Trophoblast cell (in vitro differentiated cells and primary cell): ENCODE measurements at regions not wholly inside any gene's neighbourhood (a gene's known extent, or its start where the extent isn't known, plus 50 kb on each side); places are given as distances from the start of the nearest gene placed in this dataset.

Source experiments
- DNase-seq, 2 donors: peaks; one replicate each; pipeline ENCODE4 v3.0.0-alpha.2; 2016
- H2AFZ ChIP-seq: 2 replicates; pipeline ENCODE4 v1.6.1; 2013; ENCODE audit warnings: low read length, moderate library complexity, mild to moderate bottlenecking; ENCODE audit not compliant: insufficient read depth, poor library complexity
- H2AK5ac ChIP-seq: 2 replicates; pipeline ENCODE4 v1.6.1; 2013; ENCODE audit warnings: mild to moderate bottlenecking, low read length
- H2BK120ac ChIP-seq: 2 replicates; pipeline ENCODE4 v1.6.1; 2013; ENCODE audit warnings: low read length, mild to moderate bottlenecking, moderate library complexity; ENCODE audit not compliant: insufficient read depth, poor library complexity
- H2BK12ac ChIP-seq: 2 replicates; pipeline ENCODE4 v1.6.1; 2013; ENCODE audit warnings: mild to moderate bottlenecking, low read length, moderate library complexity
- H2BK5ac ChIP-seq: 2 replicates; pipeline ENCODE4 v1.6.1; 2013; ENCODE audit warnings: low read length, low read depth, moderate library complexity, mild to moderate bottlenecking; ENCODE audit not compliant: poor library complexity
- H3K14ac ChIP-seq: 2 replicates; pipeline ENCODE4 v1.6.1; 2013; ENCODE audit warnings: mild to moderate bottlenecking, low read length
- H3K18ac ChIP-seq: 2 replicates; pipeline ENCODE4 v1.6.1; 2013; ENCODE audit warnings: mild to moderate bottlenecking, low read length
- H3K23ac ChIP-seq: 2 replicates; pipeline ENCODE4 v1.6.1; 2013; ENCODE audit warnings: low read length
- H3K27ac ChIP-seq: 2 replicates; pipeline ENCODE4 v1.5.1; 2013; ENCODE audit warnings: low read depth, mild to moderate bottlenecking, inconsistent platforms, low read length, moderate library complexity
- H3K27me3 ChIP-seq: 2 replicates; pipeline ENCODE4 v1.6.1; 2013; ENCODE audit warnings: inconsistent platforms, mild to moderate bottlenecking, low read length, moderate library complexity; ENCODE audit not compliant: insufficient read depth
- H3K36me3 ChIP-seq, 2 experiments: 1 replicate in 1 of 2; 2 replicates in 1 of 2; pipeline ENCODE4 v1.6.1; 2013; ENCODE audit warnings: low read length in 2 of 2, mild to moderate bottlenecking in 2 of 2, moderate library complexity in 1 of 2; ENCODE audit not compliant: insufficient read depth in 2 of 2, control insufficient read depth in 1 of 2
- H3K4ac ChIP-seq: 2 replicates; pipeline ENCODE4 v1.6.1; 2013; ENCODE audit warnings: low read depth, mild to moderate bottlenecking, low read length, moderate library complexity
- H3K4me1 ChIP-seq, 2 experiments: 1 replicate in 1 of 2; 2 replicates in 1 of 2; pipeline ENCODE4 v1.6.1; 2013; ENCODE audit warnings: low read length in 2 of 2, mild to moderate bottlenecking in 2 of 2, moderate library complexity in 1 of 2; ENCODE audit not compliant: insufficient read depth in 2 of 2, control insufficient read depth in 1 of 2
- H3K4me2 ChIP-seq: 2 replicates; pipeline ENCODE4 v1.6.1; 2013; ENCODE audit warnings: inconsistent platforms, mild to moderate bottlenecking, low read length, moderate library complexity
- H3K4me3 ChIP-seq: 2 replicates; pipeline ENCODE4 v1.5.1; 2013; ENCODE audit warnings: mild to moderate bottlenecking, low read depth, low read length, inconsistent platforms
- H3K79me1 ChIP-seq: one replicate; pipeline ENCODE4 v1.6.1; 2013; ENCODE audit warnings: low read length
- H3K79me2 ChIP-seq: 2 replicates; pipeline ENCODE4 v1.6.1; 2013; ENCODE audit warnings: low read length, mild to moderate bottlenecking; ENCODE audit not compliant: control insufficient read depth, insufficient read depth, poor library complexity
- H3K9ac ChIP-seq: 2 replicates; pipeline ENCODE4 v1.6.1; 2013; ENCODE audit warnings: mild to moderate bottlenecking, low read length
- H3K9me3 ChIP-seq: 2 replicates; pipeline ENCODE4 v1.6.1; 2013; ENCODE audit warnings: low read depth, mild to moderate bottlenecking, control low read depth, inconsistent platforms, low read length; ENCODE audit not compliant: insufficient read depth
- H4K12ac ChIP-seq: 2 replicates; pipeline ENCODE4 v1.6.1; 2013; ENCODE audit warnings: low read depth, mild to moderate bottlenecking, low read length, moderate library complexity
- H4K8ac ChIP-seq: 2 replicates; pipeline ENCODE4 v1.6.1; 2013; ENCODE audit warnings: low read depth, mild to moderate bottlenecking, low read length, moderate library complexity
- H4K91ac ChIP-seq: one replicate; pipeline ENCODE4 v1.6.1; 2013; ENCODE audit warnings: low read depth, mild to moderate bottlenecking, low read length, moderate library complexity
- WGBS: extraction: QIAGEN DNeasy Blood & Tissue Kit; methylation state at CpG from one replicate; pipeline ENCODE4 v1.1.7; 2013; ENCODE audit warnings: missing lambda C conversion rate; ENCODE audit not compliant: insufficient read length, insufficient coverage; ENCODE audit errors: extremely low coverage; 5-methylcytosine and 5-hydroxymethylcytosine counted together

DNA sequence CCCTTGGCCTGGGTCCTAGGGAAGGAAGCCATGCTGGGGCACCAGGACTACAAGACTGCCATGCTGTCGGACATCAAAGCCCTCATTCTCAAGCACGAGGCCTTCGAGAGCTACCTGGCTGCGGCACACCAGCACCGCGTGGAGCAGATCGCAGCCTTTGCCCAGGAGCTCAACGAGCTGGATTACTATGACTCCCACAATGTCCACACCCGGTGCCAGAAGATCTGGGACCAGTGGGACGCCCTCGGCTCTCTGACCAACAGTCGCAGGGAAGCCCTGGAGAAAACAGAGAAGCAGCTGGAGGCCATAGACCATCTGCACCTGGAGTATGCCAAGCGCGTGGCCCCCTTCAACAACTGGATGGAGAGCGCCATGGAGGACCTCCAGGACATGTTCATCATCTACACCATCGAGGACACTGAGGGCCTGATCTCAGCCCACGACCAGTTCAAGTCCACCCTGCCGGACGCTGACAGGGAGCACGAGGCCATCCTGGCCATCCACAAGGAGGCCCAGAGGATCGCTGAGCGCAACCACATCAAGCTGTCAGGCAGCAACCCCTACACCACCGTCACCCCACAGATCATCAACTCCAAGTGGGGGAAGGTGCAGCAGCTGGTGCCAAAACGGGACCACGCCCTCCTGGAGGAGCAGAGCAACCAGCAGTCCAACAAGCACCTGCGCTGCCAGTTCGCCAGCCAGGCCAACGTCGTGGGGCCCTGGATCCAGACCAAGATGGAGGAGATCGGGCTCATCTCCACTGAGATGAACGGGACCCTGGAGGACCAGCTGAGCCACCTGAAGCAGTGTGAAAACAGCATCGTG is 487.0 kb downstream of the TRAM1L1 start:
- no peak overlapping the region for H4K8ac ChIP-seq
- no peaks in the 10 kb centered on the region for H3K79me1 ChIP-seq
- H3K14ac ChIP-seq = no peak overlapping the region
- no peak overlapping the region for H3K23ac ChIP-seq
- no peak overlapping the region for H3K27ac ChIP-seq
- no peak overlapping the region for H4K12ac ChIP-seq
- H3K4me2 ChIP-seq = no peak overlapping the region
- no CpG with 5 or more reads among the region's 32 CpGs for WGBS
- H3K9ac ChIP-seq = no peak overlapping the region
- peaks cover 0 to 3% of the 10 kb centered on the region in 2 experiments for H3K4me1 ChIP-seq
- no peak overlapping the region for H3K4ac ChIP-seq
- no peak overlapping the region for H2BK12ac ChIP-seq
- no peak overlapping the region for H2BK120ac ChIP-seq
- peaks cover 5% of the 10 kb centered on the region for H3K9me3 ChIP-seq
- no peak overlapping the region for H3K4me3 ChIP-seq
- no peaks in the 10 kb centered on the region for H3K79me2 ChIP-seq
- no peak overlapping the region for H3K18ac ChIP-seq
- no peak for DNase-seq
- H3K36me3 ChIP-seq = no peaks in the 10 kb centered on the region
- no peak overlapping the region for H4K91ac ChIP-seq
- no peak overlapping the region for H2AFZ ChIP-seq
- H2AK5ac ChIP-seq = no peak overlapping the region
- no peaks in the 10 kb centered on the region for H3K27me3 ChIP-seq
- no peak overlapping the region for H2BK5ac ChIP-seq

DNA sequence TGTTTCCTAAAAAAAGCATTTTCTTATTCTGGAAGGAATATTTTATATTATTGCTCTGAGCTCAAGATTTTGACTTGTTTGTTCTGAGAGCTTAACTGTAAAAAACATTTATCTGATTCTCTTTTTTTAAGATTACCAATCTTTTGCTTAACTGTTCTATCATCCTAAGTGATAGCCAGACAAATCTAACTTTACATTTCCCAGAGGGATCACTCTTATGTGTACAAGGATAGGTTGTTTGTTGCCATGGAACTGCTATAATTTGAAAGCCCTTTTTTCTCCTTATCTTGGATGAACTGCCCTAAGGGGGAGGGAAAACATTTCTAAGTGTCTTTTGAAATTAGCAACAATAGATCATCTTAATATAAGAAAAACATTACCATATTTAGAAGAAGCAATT is 494.7 kb downstream of the TRAM1L1 start:
- no peak overlapping the region for H4K8ac ChIP-seq
- DNase-seq = no peak
- no peak overlapping the region for H3K4ac ChIP-seq
- H3K36me3 ChIP-seq = no peaks in the 10 kb centered on the region
- H3K79me2 ChIP-seq = no peaks in the 10 kb centered on the region
- H3K27ac ChIP-seq = no peak overlapping the region
- no peaks in the 10 kb centered on the region for H3K9me3 ChIP-seq
- H3K4me1 ChIP-seq = no peaks in the 10 kb centered on the region
- no peak overlapping the region for H3K9ac ChIP-seq
- no peak overlapping the region for H2BK5ac ChIP-seq
- H2AFZ ChIP-seq = no peak overlapping the region
- H3K4me3 ChIP-seq = no peak overlapping the region
- H3K79me1 ChIP-seq = no peaks in the 10 kb centered on the region
- no peak overlapping the region for H4K12ac ChIP-seq
- H2AK5ac ChIP-seq = no peak overlapping the region
- no peak overlapping the region for H3K14ac ChIP-seq
- no peak overlapping the region for H2BK120ac ChIP-seq
- no peak overlapping the region for H3K18ac ChIP-seq
- H3K27me3 ChIP-seq = no peaks in the 10 kb centered on the region
- H4K91ac ChIP-seq = no peak overlapping the region
- H3K23ac ChIP-seq = no peak overlapping the region
- no peak overlapping the region for H2BK12ac ChIP-seq
- H3K4me2 ChIP-seq = no peak overlapping the region

- Histone ChIP-seq H3K27ac (no peak overlapping the region), H2AK5ac (no peak overlapping the region), H3K9me3 (no peaks in the 10 kb centered on the region), H3K4me3 (no peak overlapping the region), H3K4me2 (no peak overlapping the region), H3K9ac (no peak overlapping the region), H3K18ac (no peak overlapping the region), H3K23ac (no peak overlapping the region), H4K91ac (no peak overlapping the region), H3K4me1 (no peaks in the 10 kb centered on the region), H3K79me2 (no peaks in the 10 kb centered on the region), H4K12ac (no peak overlapping the region), H2AFZ (no peak overlapping the region), H2BK5ac (no peak overlapping the region), H2BK12ac (no peak overlapping the region), H2BK120ac (no peak overlapping the region), H3K79me1 (no peaks in the 10 kb centered on the region), H3K14ac (no peak overlapping the region), H4K8ac (no peak overlapping the region), H3K4ac (no peak overlapping the region), H3K36me3 (no peaks in the 10 kb centered on the region), H3K27me3 (no peaks in the 10 kb centered on the region)
- DNase-seq = peak in 1 of 2 donors; percentile 7
These were observed 496.6 kb downstream of the TRAM1L1 start for GRCh38 chr4:116588783-116589182.

GRCh38 chr4:116585246-116585645 is 500.1 kb downstream of the TRAM1L1 start:
- Histone ChIP-seq H3K9ac (no peak overlapping the region), H3K27me3 (no peaks in the 10 kb centered on the region), H2AK5ac (no peak overlapping the region), H3K4me3 (no peak overlapping the region), H3K4me1 (no peaks in the 10 kb centered on the region), H3K4me2 (no peak overlapping the region), H4K12ac (no peak overlapping the region), H3K4ac (no peak overlapping the region), H3K14ac (no peak overlapping the region), H2AFZ (no peak overlapping the region), H3K23ac (no peak overlapping the region), H3K9me3 (no peaks in the 10 kb centered on the region), H3K18ac (no peak overlapping the region), H3K27ac (no peak overlapping the region), H4K8ac (no peak overlapping the region), H4K91ac (no peak overlapping the region), H2BK5ac (no peak overlapping the region), H2BK12ac (no peak overlapping the region), H3K36me3 (no peaks in the 10 kb centered on the region), H3K79me1 (no peaks in the 10 kb centered on the region), H3K79me2 (no peaks in the 10 kb centered on the region), H2BK120ac (no peak overlapping the region)
- WGBS = no CpG with 5 or more reads among the region's 3 CpGs
- no peak for DNase-seq
